ENCODE measurements at regions not wholly inside any gene's neighbourhood (a gene's known extent, or its start where the extent isn't known, plus 50 kb on each side); places are given as distances from the start of the nearest gene placed in this dataset.

DNA sequence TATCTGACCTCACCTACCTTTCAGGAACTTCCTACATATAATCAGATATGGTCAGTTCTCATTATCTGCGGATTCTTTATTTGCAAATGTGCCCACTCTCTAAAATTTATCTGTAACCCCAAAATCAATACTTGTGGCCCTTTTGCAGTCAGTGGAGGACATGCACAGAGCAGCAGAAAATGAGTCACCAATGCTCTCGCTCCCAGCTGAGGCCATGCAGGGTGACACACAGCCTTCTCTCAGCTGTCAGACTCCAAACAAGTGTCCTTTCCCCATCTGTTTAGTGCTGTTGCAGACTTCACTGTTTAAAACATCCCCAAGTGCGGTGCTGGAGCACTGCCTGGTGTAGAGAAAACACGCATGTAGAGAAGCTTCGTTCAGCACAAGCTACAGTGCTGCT, 171.9 kb upstream of the SALL3 start:
- TF ChIP-seq, protein P1, sequence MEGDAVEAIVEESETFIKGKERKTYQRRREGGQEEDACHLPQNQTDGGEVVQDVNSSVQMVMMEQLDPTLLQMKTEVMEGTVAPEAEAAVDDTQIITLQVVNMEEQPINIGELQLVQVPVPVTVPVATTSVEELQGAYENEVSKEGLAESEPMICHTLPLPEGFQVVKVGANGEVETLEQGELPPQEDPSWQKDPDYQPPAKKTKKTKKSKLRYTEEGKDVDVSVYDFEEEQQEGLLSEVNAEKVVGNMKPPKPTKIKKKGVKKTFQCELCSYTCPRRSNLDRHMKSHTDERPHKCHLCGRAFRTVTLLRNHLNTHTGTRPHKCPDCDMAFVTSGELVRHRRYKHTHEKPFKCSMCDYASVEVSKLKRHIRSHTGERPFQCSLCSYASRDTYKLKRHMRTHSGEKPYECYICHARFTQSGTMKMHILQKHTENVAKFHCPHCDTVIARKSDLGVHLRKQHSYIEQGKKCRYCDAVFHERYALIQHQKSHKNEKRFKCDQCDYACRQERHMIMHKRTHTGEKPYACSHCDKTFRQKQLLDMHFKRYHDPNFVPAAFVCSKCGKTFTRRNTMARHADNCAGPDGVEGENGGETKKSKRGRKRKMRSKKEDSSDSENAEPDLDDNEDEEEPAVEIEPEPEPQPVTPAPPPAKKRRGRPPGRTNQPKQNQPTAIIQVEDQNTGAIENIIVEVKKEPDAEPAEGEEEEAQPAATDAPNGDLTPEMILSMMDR (IDR thresholded peaks at IDR 0.05 in 8 of 11, conservative IDR thresholded peaks at IDR 0.05 in 3 of 11): no peak
- TF ChIP-seq POLR2A (IDR thresholded peaks at IDR 0.05) (no peak), POLR2AphosphoS5 (IDR thresholded peaks at IDR 0.05) (no peak)

All from spleen (tissue), 7 donors.